GM12865 (cell line): ENCODE measurements at regions not wholly inside any gene's neighbourhood (a gene's known extent, or its start where the extent isn't known, plus 50 kb on each side); places are given as distances from the start of the nearest gene placed in this dataset.

Source experiments
- DNase-seq: peaks from one replicate; pipeline ENCODE4 v3.0.0; 2010; ENCODE audit warnings: low read depth
- H3K4me3 ChIP-seq: 2 replicates; pipeline ENCODE4 v1.5.1; 2011; ENCODE audit warnings: mild to moderate bottlenecking, low read depth, low read length, control low read depth
- CTCF ChIP-seq: IDR thresholded peaks from 2 replicates; pipeline ENCODE4 v1.5.1; 2011; ENCODE audit warnings: low read length, control low read depth, low read depth, inconsistent platforms; ENCODE audit not compliant: insufficient read depth; ENCODE audit errors: missing control alignments

- TF ChIP-seq CTCF: no peak
- H3K4me3 ChIP-seq: no peak overlapping the region
- no peak for DNase-seq
Measured at GRCh38 chr15:57782731-57783130, 76.2 kb downstream of the POLR2M start.

DNA sequence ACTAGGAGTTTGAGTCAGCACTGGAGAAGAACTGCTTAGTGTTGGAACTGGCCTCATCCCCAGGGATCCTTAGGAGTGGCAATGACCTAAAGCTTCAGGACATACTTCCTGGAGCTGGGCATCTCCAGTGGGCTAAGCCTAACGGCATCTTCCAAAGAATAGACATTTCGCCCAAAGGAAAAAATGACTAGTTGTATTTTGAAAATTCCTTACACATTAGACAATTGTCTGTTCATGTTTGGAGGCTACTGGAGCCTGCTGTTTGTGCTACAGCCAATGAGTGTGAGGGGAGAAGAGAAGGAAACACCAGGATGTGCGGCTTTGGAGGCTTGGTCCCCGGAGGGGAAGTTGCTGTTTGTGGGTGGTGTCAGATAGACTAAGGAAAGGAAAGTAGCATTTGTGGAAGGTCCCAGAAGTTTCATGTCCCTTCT is 77.6 kb downstream of the POLR2M start:
- no peak for TF ChIP-seq CTCF
- no peak for DNase-seq
- H3K4me3 ChIP-seq: no peak overlapping the region

DNA sequence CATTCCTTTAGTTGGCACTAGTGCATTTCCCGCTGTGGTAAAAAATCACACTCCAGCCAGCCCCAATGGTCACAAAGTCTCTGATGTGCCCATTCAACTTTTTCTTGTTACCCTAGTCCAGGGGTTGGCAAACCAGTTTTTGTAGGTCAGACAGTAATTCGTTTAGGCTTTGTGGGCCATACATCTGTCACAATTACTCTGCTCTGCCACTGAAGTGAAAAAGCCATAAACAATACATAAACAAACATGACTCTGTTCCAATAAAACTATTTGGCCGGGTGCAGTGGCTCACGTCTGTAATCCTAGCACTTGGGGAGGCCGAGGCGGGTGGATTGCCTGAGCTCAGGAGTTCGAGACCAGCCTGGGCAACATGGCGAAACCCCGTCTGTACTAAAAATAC is 78.5 kb downstream of the POLR2M start:
- TF ChIP-seq CTCF: no peak
- no peak for DNase-seq
- no peak overlapping the region for H3K4me3 ChIP-seq

DNA sequence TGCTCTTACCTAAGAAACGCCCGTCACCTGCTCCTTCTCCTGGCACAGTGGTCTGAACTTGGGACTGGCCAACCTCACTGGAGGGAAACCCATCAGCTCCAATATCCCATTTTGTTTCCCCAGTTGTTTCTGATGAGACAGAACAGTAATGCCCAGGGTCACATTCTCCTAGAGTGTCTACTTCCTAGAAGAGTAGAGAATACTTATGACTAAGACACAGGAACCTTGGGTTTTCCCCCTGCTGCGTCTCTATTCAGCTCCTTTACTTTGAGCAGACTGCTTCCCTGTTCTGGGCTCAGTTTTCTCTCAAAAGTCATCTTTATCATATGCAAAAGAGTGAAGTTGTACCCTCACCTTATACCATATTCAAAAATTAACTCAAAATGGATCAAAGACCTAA is 79.4 kb downstream of the POLR2M start:
- no peak overlapping the region for H3K4me3 ChIP-seq
- no peak for TF ChIP-seq CTCF
- no peak for DNase-seq

DNA sequence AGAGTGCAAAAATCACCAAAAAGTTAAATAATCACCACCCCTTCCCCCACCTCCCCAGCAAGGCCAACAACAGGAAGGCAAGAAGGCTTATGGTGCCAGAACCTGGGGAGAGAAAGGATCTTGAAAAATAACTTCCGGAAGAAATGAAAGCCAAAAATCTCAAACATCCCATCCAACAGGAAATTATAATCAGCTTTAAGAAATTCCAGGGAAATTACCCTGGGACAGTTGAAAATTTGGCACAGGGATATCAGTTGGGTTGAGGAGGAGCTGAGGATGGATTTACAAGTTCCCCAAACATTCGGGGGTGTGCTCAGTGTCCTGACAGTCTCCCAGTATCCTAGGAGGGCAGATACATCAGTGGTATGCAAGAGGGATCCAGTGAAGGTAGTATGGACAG is 82.7 kb downstream of the POLR2M start:
- TF ChIP-seq CTCF: no peak
- no peak for DNase-seq
- no peak overlapping the region for H3K4me3 ChIP-seq

DNA sequence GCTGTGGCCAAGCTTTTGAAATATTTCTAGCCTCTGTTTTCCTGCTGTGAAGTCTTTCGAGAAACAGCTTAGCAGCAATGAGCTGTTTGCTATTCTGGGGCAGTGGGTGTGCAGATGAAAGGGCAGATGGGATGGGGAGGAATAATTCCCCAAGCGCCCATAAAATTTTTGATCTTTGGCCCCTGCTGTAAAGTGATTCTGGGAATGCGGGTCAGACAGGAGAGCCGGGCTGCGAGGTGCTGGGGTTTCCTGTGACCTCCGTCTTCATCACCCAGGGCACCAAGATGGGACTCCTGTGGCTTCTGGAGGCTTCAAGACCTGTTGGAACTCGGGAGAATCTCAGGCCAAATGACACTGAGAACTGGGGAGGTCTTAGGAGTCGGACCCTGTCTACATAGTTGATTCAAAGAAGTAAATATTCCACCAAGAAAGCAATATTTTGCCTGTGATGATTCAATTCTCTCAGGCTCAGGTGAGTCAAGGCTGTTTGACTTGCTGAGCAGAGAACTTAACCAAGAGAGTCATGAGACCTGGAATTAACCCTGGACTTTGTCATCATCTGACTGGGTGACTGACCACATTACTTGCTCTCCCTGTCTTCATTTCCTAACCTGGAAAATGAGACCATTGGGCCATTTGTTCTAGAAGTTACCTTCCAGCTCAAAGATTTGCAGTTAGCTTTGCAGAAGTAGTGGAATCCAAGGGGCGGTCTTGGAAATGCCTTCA is 86.4 kb downstream of the POLR2M start:
- no peak for TF ChIP-seq CTCF
- H3K4me3 ChIP-seq: no peak overlapping the region
- no peak for DNase-seq

GRCh38 chr15:57795261-57795660 is 88.7 kb downstream of the POLR2M start:
- TF ChIP-seq CTCF: no peak
- H3K4me3 ChIP-seq: no peak overlapping the region
- DNase-seq: no peak
